ENCODE measurements at regions not wholly inside any gene's neighbourhood (a gene's known extent, or its start where the extent isn't known, plus 50 kb on each side); places are given as distances from the start of the nearest gene placed in this dataset.
A peak's percentile ranks its signal among the peaks of the same experiment; 100 is the strongest.

GRCh38 chr4:24419181-24420034 is 164.9 kb downstream of the DHX15 start:
- peak; percentile 74 for DNase-seq (ENCODE audit: low spot score)

GRCh38 chr4:24417206-24417605 is 167.1 kb downstream of the DHX15 start:
- DNase-seq (ENCODE audit: low spot score): no peak

- no peak for DNase-seq (ENCODE audit: low spot score)
Measured at GRCh38 chr4:24416293-24416692, 168.1 kb downstream of the DHX15 start.

GRCh38 chr4:24413311-24413784 is 171.0 kb downstream of the DHX15 start:
- DNase-seq (ENCODE audit: low spot score): no peak

- no peak for DNase-seq (ENCODE audit: low spot score)
Measured at GRCh38 chr4:24411806-24412205, 172.5 kb downstream of the DHX15 start.

GRCh38 chr4:24411299-24411698 is 173.1 kb downstream of the DHX15 start:
- DNase-seq (ENCODE audit: low spot score): no peak

- no peak for DNase-seq (ENCODE audit: low spot score)
Measured at GRCh38 chr4:24408640-24409039, 175.7 kb downstream of the DHX15 start.

GRCh38 chr4:24405926-24406325 is 178.4 kb downstream of the DHX15 start:
- no peak for DNase-seq (ENCODE audit: low spot score)

GRCh38 chr4:24405341-24405740 is 179.0 kb downstream of the DHX15 start:
- DNase-seq (ENCODE audit: low spot score): no peak

- no peak for DNase-seq (ENCODE audit: low spot score)
Measured at GRCh38 chr4:24404281-24404680, 180.1 kb downstream of the DHX15 start.

- DNase-seq (ENCODE audit: low spot score): no peak
Measured at GRCh38 chr4:24403265-24403664, 181.1 kb downstream of the DHX15 start.

- DNase-seq (ENCODE audit: low spot score): no peak
Measured at GRCh38 chr4:24400537-24400936, 183.8 kb downstream of the DHX15 start.

GRCh38 chr4:24396988-24397387 is 187.4 kb downstream of the DHX15 start:
- no peak for DNase-seq (ENCODE audit: low spot score)

- DNase-seq (ENCODE audit: low spot score): no peak
Measured at GRCh38 chr4:24395937-24396336, 188.4 kb downstream of the DHX15 start.

GRCh38 chr4:24394041-24394440 is 190.3 kb downstream of the DHX15 start:
- DNase-seq (ENCODE audit: low spot score): peak; percentile 70

GRCh38 chr4:24392613-24393012 is 191.7 kb downstream of the DHX15 start:
- no peak for DNase-seq (ENCODE audit: low spot score)

GRCh38 chr4:24382381-24382780 is 202.0 kb downstream of the DHX15 start:
- DNase-seq (ENCODE audit: low spot score): no peak

GRCh38 chr4:24380957-24381665 is 203.2 kb downstream of the DHX15 start:
- DNase-seq (ENCODE audit: low spot score): no peak

GRCh38 chr4:24373704-24374103 is 210.7 kb downstream of the DHX15 start:
- no peak for DNase-seq (ENCODE audit: low spot score)

GRCh38 chr4:24372881-24373280 is 211.5 kb downstream of the DHX15 start:
- no peak for DNase-seq (ENCODE audit: low spot score)

- DNase-seq (ENCODE audit: low spot score): no peak
Measured at GRCh38 chr4:24372341-24372740, 212.0 kb downstream of the DHX15 start.

- no peak for DNase-seq (ENCODE audit: low spot score)
Measured at GRCh38 chr4:24370421-24370820, 213.9 kb downstream of the DHX15 start.

GRCh38 chr4:24369507-24370029 is 214.8 kb downstream of the DHX15 start:
- no peak for DNase-seq (ENCODE audit: low spot score)
